Kidney (tissue), 13 donors: ENCODE measurements at regions not wholly inside any gene's neighbourhood (a gene's known extent, or its start where the extent isn't known, plus 50 kb on each side); places are given as distances from the start of the nearest gene placed in this dataset.

Experiments
- DNase-seq, 5 donors: peaks; one replicate each; pipeline ENCODE4 v3.0.0-alpha.2; 2013 to 2020
- FAIRE-seq: peaks from 2 replicates; lab custom pipeline; 2012; peaks lifted over from hg19 to GRCh38; lab: Jason Lieb, UNC
- H3K27ac ChIP-seq, 2 donors: one replicate each; pipeline ENCODE4 v1.7.0; 2013; ENCODE audit warnings: low read depth in 2 of 2, low read length in 2 of 2, inconsistent platforms in 1 of 2
- H3K27me3 ChIP-seq: one replicate; pipeline ENCODE4 v1.7.1; 2013; ENCODE audit warnings: low read length, inconsistent platforms; ENCODE audit not compliant: control insufficient read depth, insufficient read depth
- H3K36me3 ChIP-seq, 3 donors: one replicate each; pipeline versions ENCODE4 v1.7.0 to v1.7.1; 2013; ENCODE audit warnings: low read length in 3 of 3, control low read depth in 1 of 3, inconsistent platforms in 1 of 3; ENCODE audit not compliant: insufficient read depth in 3 of 3, control insufficient read depth in 2 of 3
- H3K4me1 ChIP-seq, 3 donors: one replicate each; pipeline versions ENCODE4 v1.7.0 to v1.7.1; 2013; ENCODE audit warnings: low read length in 3 of 3, inconsistent platforms in 1 of 3, low read depth in 1 of 3; ENCODE audit not compliant: control insufficient read depth in 2 of 3, insufficient read depth in 2 of 3
- H3K4me3 ChIP-seq, 3 donors: one replicate each; pipeline versions ENCODE4 v1.7.0 to v1.8.1; 2013; ENCODE audit warnings: low read length in 3 of 3, control low read depth in 1 of 3, inconsistent platforms in 1 of 3
- H3K9ac ChIP-seq, 3 donors: one replicate each; pipeline versions ENCODE4 v1.7.0 to v1.7.1; 2013; ENCODE audit warnings: low read length in 3 of 3, control low read depth in 1 of 3, inconsistent platforms in 1 of 3
- H3K9me3 ChIP-seq, 3 donors: one replicate each; pipeline versions ENCODE4 v1.7.0 to v1.7.1; 2013; ENCODE audit warnings: low read length in 3 of 3, control low read depth in 1 of 3, inconsistent platforms in 1 of 3; ENCODE audit not compliant: control insufficient read depth in 2 of 3, insufficient read depth in 1 of 3
- CTCF ChIP-seq: IDR thresholded peaks from 3 replicates; pipeline ENCODE4 v1.5.1; 2012; ENCODE audit warnings: mild to moderate bottlenecking, moderate library complexity, borderline replicate concordance; ENCODE audit not compliant: insufficient read depth; ENCODE audit errors: extremely low read depth
- intact Hi-C: fragments of 100-400 bp; cut with DNase I; formaldehyde crosslinking; loops from one replicate; pipeline ENCODE4 v1.11.1; 2022
- donor health status: control.
- donor health status: control.
- donor health status: control.
- donor health status: control.
- donor health status: control.
- donor health status: DM: yes; HTN: yes; CAD: no.
- donor health status: Normal renal cell carcinoma (clear cell type).

- no peak overlapping the region for H3K9ac ChIP-seq
- no peaks in the 10 kb centered on the region for H3K27me3 ChIP-seq
- no peak overlapping the region for H3K4me3 ChIP-seq
- H3K4me1 ChIP-seq, result no peaks in the 10 kb centered on the region
- FAIRE-seq (no peak), DNase-seq (peak in 1 of 5 donors; percentile 58)
- TF ChIP-seq CTCF, result no peak
- H3K9me3 ChIP-seq, result peaks cover 0 to 16% (median 2%) of the 10 kb centered on the region in 3 donors
- H3K27ac ChIP-seq, result no peak overlapping the region
- intact Hi-C loops, result no loop called here
- H3K36me3 ChIP-seq, result no peaks in the 10 kb centered on the region
Measured at GRCh38 chr16:88289968-88290401, 92.8 kb upstream of the ZNF469 start.

- DNase-seq (peak in 1 of 5 donors; percentile 18), FAIRE-seq (no peak)
- H3K27ac ChIP-seq, result no peak overlapping the region
- no peak overlapping the region for H3K9ac ChIP-seq
- no peak for TF ChIP-seq CTCF
- H3K4me1 ChIP-seq, result no peaks in the 10 kb centered on the region
- H3K9me3 ChIP-seq, result peaks cover 0 to 16% (median 2%) of the 10 kb centered on the region in 3 donors
- no peaks in the 10 kb centered on the region for H3K27me3 ChIP-seq
- H3K4me3 ChIP-seq, result no peak overlapping the region
- no peaks in the 10 kb centered on the region for H3K36me3 ChIP-seq
- intact Hi-C loops, result no loop called here
Measured at GRCh38 chr16:88290850-88291830, 91.6 kb upstream of the ZNF469 start.

- Histone ChIP-seq H3K27me3 (no peaks in the 10 kb centered on the region), H3K9ac (no peak overlapping the region), H3K4me3 (no peak overlapping the region), H3K9me3 (peaks cover 0 to 10% (median 0%) of the 10 kb centered on the region in 3 donors), H3K36me3 (no peaks in the 10 kb centered on the region), H3K27ac (no peak overlapping the region), H3K4me1 (no peaks in the 10 kb centered on the region)
- FAIRE-seq (no peak), DNase-seq (peak in 1 of 5 donors; percentile 37)
- intact Hi-C loops, result no loop called here
- no peak for TF ChIP-seq CTCF
Measured at GRCh38 chr16:88292007-88292970, 90.5 kb upstream of the ZNF469 start.
